Natural killer cell (primary cell): ENCODE measurements at regions not wholly inside any gene's neighbourhood (a gene's known extent, or its start where the extent isn't known, plus 50 kb on each side); places are given as distances from the start of the nearest gene placed in this dataset.
"Not testable (repeated sequence)": the region's sequence is repeated elsewhere in the genome, so short reads cannot be mapped to it uniquely, and the experiment has no call there.

Experiments used
- ATAC-seq, 3 donors: fragments of 150-1000 bp in 2 of 3; fragments of 200-7000 bp in 1 of 3; cut with Tn5 transposase; 1 replicate in 1 of 3; 2 replicates in 2 of 3; pipeline ENCODE4 v1.10.0; 2021; ENCODE audit warnings: mild to moderate bottlenecking in 2 of 3, moderate library complexity in 2 of 3
- DNase-seq, 2 donors: peaks; one replicate each; pipeline versions ENCODE4 v3.0.0 to v3.0.0-alpha.2; 2013 to 2021; ENCODE audit warnings: mixed read lengths in 1 of 2
- H3K27ac ChIP-seq: one replicate; pipeline ENCODE4 v1.5.1; 2013; ENCODE audit warnings: mild to moderate bottlenecking, low read length
- H3K27me3 ChIP-seq: one replicate; pipeline ENCODE4 v1.6.1; 2013; ENCODE audit warnings: low read length; ENCODE audit not compliant: control insufficient read depth, insufficient read depth
- H3K36me3 ChIP-seq: one replicate; pipeline ENCODE4 v1.6.1; 2013; ENCODE audit warnings: low read length; ENCODE audit not compliant: control insufficient read depth, insufficient read depth
- H3K4me1 ChIP-seq: one replicate; pipeline ENCODE4 v1.6.1; 2013; ENCODE audit warnings: low read length; ENCODE audit not compliant: control insufficient read depth, insufficient read depth
- H3K4me3 ChIP-seq: one replicate; pipeline ENCODE4 v1.5.1; 2013; ENCODE audit warnings: low read length
- H3K9me3 ChIP-seq: one replicate; pipeline ENCODE4 v1.6.1; 2013; ENCODE audit warnings: low read length; ENCODE audit not compliant: control insufficient read depth, insufficient read depth
- H3K27ac Mint-ChIP-seq, 2 donors: one replicate each; pipeline ENCODE4 v1.8.0; 2022; ENCODE audit warnings: mild to moderate bottlenecking in 2 of 2, mixed read lengths in 2 of 2, moderate library complexity in 1 of 2
- H3K27me3 Mint-ChIP-seq, 2 donors: one replicate each; pipeline ENCODE4 v1.8.0; 2022; ENCODE audit warnings: low read depth in 2 of 2, mixed read lengths in 2 of 2
- H3K36me3 Mint-ChIP-seq: one replicate; pipeline ENCODE4 v1.8.0; 2022; ENCODE audit warnings: mixed read lengths
- H3K4me1 Mint-ChIP-seq, 2 donors: one replicate each; pipeline ENCODE4 v1.8.0; 2022; ENCODE audit warnings: mixed read lengths in 2 of 2
- H3K4me3 Mint-ChIP-seq: one replicate; pipeline ENCODE4 v1.8.0; 2022; ENCODE audit warnings: mild to moderate bottlenecking, moderate library complexity, mixed read lengths
- H3K9me3 Mint-ChIP-seq, 2 donors: one replicate each; pipeline ENCODE4 v1.8.0; 2022; ENCODE audit warnings: mixed read lengths in 2 of 2
- WGBS: methylation state at CpG from one replicate; pipeline ENCODE4 v1.1.7; 2013; ENCODE audit warnings: missing lambda C conversion rate; ENCODE audit not compliant: insufficient coverage; 5-methylcytosine and 5-hydroxymethylcytosine counted together
- intact Hi-C: fragments of 100-400 bp; cut with micrococcal nuclease; formaldehyde crosslinking; loops from one replicate; pipeline ENCODE4 v1.14.2; 2022
- TF ChIP-seq, protein P1 (sequence below): fragments of 200-600 bp; IDR thresholded peaks from one replicate; pipeline ENCODE4 v1.8.0; 2022; ENCODE audit warnings: antibody characterized with exemption

DNA sequence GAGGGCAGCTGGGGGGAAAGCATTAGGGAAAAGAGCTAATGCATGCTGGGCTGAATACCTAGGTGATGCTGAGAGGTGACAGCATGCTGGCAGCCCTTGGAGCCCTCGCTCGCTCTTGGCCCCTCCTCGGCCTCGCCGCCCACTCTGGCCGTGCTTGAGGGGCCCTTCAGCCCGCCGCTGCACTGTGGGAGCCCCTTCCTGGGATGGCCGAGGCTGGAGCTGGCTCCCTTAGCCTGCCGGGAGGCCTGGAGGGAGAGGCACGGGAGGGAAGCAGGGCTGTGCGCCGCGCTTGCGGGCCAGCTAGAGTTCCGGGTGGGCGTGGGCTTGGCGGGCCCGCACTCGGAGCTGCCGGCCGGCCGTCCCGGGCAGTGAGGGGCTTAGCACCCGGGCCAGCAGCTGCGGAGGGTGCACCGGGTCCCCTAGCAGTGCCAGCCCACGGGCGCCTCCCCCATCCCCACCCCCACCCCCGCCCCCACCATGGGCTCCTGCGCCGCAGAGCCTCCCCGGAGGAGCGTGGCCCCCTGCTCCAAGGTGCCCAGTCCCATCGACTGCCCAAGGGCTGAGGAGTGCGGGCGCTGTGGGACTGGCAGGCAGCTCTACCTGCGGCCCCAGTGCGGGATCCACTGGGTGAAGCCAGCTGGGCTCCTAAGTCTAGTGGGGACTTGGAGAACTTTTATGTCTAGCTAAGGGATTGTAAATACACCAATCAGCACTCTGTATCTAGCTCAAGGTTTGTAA is 1664.7 kb downstream of the BRINP3 start:
- DNase-seq, H3K4me3 Mint-ChIP-seq, H3K4me1 ChIP-seq, intact Hi-C loops, H3K36me3 Mint-ChIP-seq, H3K27ac ChIP-seq, H3K4me1 Mint-ChIP-seq, H3K36me3 ChIP-seq, H3K9me3 ChIP-seq, H3K4me3 ChIP-seq, H3K27me3 Mint-ChIP-seq, H3K27ac Mint-ChIP-seq, ATAC-seq, H3K27me3 ChIP-seq: not testable (repeated sequence)
- peaks cover 24 to 25% of the 10 kb centered on the region in 2 donors for H3K9me3 Mint-ChIP-seq
- 94% methylated on average over 33 of the region's 39 CpGs for WGBS

DNA sequence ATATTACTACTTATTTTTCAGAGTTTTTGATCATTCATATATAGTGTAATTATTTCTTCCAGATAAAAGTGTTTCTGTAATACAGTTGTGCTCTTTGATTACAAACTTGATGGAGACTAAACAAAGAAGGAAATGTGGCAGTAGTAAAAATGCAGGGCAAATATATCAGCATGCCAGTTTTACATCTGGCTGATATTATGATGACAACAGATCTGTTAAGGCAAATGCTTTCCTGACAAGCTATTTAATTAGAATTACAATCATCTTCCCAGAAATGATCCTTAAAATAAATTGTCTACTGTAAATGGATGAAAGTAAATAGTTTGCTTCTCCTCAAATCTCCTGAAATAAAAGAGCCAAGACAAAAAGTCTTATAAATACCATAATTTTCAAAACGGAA is 1659.8 kb downstream of the BRINP3 start:
- no peaks in the 10 kb centered on the region for H3K4me1 Mint-ChIP-seq
- Histone ChIP-seq H3K4me1 (no peaks in the 10 kb centered on the region), H3K27ac (no peak overlapping the region), H3K9me3 (no peaks in the 10 kb centered on the region), H3K4me3 (no peak overlapping the region), H3K27me3 (no peaks in the 10 kb centered on the region), H3K36me3 (no peaks in the 10 kb centered on the region)
- intact Hi-C loops = no loop called here
- ATAC-seq = no peak
- no peaks in the 10 kb centered on the region for H3K27me3 Mint-ChIP-seq
- peaks cover 18% of the 10 kb centered on the region in 2 donors for H3K9me3 Mint-ChIP-seq
- no peak overlapping the region for H3K4me3 Mint-ChIP-seq
- H3K27ac Mint-ChIP-seq = no peak overlapping the region
- no CpG with 5 or more reads among the region's 1 CpG for WGBS
- no peaks in the 10 kb centered on the region for H3K36me3 Mint-ChIP-seq
- DNase-seq = no peak
- TF ChIP-seq, protein P1, sequence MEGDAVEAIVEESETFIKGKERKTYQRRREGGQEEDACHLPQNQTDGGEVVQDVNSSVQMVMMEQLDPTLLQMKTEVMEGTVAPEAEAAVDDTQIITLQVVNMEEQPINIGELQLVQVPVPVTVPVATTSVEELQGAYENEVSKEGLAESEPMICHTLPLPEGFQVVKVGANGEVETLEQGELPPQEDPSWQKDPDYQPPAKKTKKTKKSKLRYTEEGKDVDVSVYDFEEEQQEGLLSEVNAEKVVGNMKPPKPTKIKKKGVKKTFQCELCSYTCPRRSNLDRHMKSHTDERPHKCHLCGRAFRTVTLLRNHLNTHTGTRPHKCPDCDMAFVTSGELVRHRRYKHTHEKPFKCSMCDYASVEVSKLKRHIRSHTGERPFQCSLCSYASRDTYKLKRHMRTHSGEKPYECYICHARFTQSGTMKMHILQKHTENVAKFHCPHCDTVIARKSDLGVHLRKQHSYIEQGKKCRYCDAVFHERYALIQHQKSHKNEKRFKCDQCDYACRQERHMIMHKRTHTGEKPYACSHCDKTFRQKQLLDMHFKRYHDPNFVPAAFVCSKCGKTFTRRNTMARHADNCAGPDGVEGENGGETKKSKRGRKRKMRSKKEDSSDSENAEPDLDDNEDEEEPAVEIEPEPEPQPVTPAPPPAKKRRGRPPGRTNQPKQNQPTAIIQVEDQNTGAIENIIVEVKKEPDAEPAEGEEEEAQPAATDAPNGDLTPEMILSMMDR = no peak

DNA sequence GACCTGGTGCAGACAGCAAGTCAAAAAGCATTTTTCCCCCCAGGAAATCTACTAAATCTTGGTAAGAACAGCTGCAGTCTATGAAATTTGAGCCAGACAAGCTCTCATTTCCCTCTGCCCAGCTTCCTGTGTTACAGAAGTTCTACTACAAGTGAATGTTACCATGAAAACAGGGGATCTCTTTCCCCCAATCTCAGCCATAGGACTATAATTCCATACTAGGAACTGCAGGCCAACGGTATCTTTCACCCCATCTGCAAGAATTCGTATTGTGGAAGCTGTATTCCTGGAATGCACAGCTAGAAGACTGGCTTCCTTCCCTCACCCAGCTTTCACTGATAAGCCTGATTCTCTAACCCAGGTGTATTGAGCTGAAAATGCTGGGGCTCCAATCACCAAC is 1655.4 kb downstream of the BRINP3 start:
- no peak for ATAC-seq
- no peaks in the 10 kb centered on the region for H3K36me3 ChIP-seq
- Mint-ChIP-seq H3K27ac (no peak overlapping the region), H3K27me3 (no peaks in the 10 kb centered on the region), H3K4me3 (no peak overlapping the region), H3K9me3 (peaks cover 9 to 15% of the 10 kb centered on the region in 2 donors), H3K4me1 (no peaks in the 10 kb centered on the region), H3K36me3 (no peaks in the 10 kb centered on the region)
- no peaks in the 10 kb centered on the region for H3K4me1 ChIP-seq
- H3K27me3 ChIP-seq = no peaks in the 10 kb centered on the region
- intact Hi-C loops = no loop called here
- H3K27ac ChIP-seq = no peak overlapping the region
- H3K4me3 ChIP-seq = no peak overlapping the region
- no peak for DNase-seq
- 40% methylated on average over 2 of the region's 2 CpGs for WGBS
- no peaks in the 10 kb centered on the region for H3K9me3 ChIP-seq
- TF ChIP-seq, protein P1 = no peak

DNA sequence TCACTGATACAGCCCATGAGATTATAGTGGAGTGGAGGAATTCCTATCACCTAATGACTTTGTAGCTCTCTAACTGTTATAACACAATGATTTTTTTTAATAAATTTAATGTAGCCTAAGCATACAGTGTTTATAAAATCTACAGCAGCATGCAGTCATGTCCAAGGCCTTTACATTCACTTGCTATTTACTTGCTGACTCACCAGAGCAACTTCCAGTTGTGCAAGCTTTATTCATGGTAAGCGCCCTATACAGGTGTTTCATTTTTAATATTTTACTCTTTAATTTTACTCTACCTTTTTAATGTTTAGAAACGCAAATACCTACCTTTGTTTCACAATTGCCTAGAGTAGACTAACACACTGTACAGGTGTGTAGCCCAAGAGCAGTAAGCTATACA is 1652.2 kb downstream of the BRINP3 start:
- TF ChIP-seq, protein P1 = no peak
- no peak for ATAC-seq
- no peaks in the 10 kb centered on the region for H3K27me3 Mint-ChIP-seq
- H3K4me3 Mint-ChIP-seq = no peak overlapping the region
- no peak overlapping the region for H3K4me3 ChIP-seq
- H3K36me3 ChIP-seq = no peaks in the 10 kb centered on the region
- H3K4me1 ChIP-seq = no peaks in the 10 kb centered on the region
- H3K36me3 Mint-ChIP-seq = no peaks in the 10 kb centered on the region
- peaks cover 4% of the 10 kb centered on the region for H3K9me3 ChIP-seq
- no peaks in the 10 kb centered on the region for H3K4me1 Mint-ChIP-seq
- no peak overlapping the region for H3K27ac ChIP-seq
- H3K27ac Mint-ChIP-seq = no peak overlapping the region
- no peaks in the 10 kb centered on the region for H3K27me3 ChIP-seq
- 76% methylated on average over 1 of the region's 2 CpGs for WGBS
- intact Hi-C loops = no loop called here
- DNase-seq = no peak
- H3K9me3 Mint-ChIP-seq = peaks cover 13 to 27% of the 10 kb centered on the region in 2 donors
